ENCODE measurements at regions not wholly inside any gene's neighbourhood (a gene's known extent, or its start where the extent isn't known, plus 50 kb on each side); places are given as distances from the start of the nearest gene placed in this dataset.
"Not testable (repeated sequence)": the region's sequence is repeated elsewhere in the genome, so short reads cannot be mapped to it uniquely, and the experiment has no call there.

DNA sequence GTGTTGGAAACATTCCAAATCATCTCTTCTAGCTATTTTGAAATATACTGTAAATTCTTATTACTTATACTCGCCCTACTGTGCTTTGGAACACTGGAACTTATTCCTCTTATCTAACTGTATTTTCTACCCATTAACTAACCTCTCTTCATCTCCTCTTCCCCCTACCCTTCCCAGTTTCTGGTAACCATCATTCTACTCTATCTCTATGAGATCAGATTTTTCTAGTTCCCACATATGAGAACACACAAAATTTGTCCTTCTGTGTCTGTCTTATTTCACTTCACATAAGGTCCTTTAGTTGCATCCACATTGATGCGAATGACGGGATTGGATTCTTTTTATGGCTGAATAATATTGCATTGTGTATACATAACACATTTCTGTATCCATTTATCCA lies 1003.8 kb upstream of the INTU start:
- DNase-seq: no peak

DNA sequence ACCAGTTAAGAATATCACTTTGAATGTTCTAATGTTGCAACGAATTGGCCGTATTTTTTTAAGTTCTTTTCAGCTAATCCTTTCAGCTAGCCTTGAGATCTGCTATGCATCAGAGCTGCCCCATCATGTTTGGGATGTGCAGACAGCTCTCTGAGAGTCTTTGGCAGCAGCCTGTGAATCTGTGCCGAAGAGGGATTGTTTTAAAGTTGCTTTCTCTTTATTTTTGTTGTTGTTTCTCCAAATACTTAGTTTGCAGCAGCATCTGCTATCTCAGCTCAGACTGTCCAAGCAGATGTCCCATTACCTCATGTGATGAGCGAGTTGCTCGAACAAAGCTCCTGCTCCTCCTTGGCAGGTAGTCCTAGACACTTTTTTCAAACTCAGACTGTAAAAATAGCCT lies 1002.5 kb upstream of the INTU start:
- DNase-seq: no peak

GRCh38 chr4:126633306-126633705 lies 999.5 kb upstream of the INTU start:
- no peak for DNase-seq

DNA sequence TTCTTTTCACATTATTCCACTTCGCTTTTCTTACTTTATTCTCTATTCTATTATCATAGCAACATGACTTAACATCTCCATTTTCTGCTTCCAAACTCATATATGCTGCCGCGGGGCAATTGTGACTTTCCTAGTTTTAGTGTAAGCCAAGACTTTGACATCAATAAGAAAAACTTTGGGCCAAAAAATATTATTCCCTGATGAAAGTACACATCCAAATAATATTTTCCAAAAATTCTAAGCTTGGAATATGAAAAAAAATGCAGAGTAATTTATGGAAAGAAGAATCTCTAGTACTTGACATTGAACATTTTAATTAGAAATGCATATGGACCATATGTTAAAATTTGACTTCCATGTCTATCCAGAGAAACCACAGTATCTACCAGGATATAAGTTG lies 995.1 kb upstream of the INTU start:
- DNase-seq: no peak

DNA sequence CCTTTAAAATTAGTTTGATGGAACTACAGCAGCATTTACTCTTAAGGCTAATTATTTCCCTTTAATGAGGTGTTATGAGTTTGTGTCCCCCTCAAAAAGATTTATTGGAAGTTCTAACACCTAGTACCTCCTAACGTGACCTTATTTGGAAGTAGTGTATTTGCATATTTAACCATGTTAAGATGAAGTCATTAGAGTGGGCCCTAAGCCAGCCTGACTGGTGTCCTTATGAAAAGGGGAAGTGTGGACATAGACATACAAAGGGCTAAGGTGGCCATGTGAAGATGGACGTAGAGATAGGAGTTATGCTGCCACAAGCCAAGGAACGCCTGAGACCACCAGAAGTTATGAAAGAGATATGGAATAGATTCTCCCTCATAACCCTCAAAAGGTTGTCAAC lies 985.4 kb upstream of the INTU start:
- DNase-seq: no peak

DNA sequence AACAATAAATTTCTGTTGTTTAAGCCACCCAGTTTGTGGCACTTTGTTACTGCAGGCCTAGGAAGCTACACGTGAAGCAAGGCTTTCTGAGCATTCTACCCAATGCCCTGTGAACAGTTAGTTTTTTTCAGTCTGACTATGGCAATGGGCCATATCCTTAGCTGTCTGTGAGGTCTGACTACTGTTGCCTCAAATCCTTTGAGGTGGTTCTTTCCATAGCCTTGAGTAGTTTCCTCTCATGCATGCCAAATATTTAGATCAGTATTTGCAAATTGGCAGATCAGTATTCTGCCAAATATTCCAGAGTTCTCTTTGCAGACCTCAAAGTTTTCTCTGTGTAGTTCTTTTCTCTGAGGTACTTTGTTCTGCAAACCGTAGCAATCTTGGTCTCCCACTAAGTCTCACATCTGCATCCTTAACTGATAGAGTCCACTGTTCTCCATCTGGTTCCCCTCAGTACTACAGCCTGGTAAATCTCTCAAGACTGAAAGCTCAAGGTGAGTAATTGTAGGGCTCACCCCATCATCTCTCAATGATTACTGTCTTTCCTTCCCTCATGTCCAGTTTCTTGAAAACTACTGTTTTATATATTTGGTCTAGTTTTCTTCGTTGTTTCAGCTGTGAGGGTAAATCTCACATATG lies 984.9 kb upstream of the INTU start:
- no peak for DNase-seq

- DNase-seq: no peak
These were observed 974.3 kb upstream of the INTU start for GRCh38 chr4:126658411-126658810.

DNA sequence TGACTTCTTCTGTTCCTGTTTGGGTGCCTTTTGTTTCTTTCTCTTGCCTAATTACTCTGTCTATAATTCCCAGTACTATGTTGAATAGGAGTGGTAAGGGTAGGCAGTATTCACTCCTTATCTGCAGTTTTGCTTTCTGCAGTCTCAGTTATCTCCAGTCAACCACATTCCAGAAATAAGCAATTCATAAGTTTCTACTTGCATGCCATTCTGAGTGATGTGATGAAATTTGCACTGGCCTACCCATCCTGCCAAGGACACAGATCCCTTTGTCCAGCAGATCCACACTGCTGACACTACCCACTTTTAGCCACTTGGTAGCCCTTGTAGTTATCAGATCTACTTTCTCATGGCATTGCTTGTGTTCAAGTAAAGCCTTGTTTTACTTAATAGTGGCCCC lies 971.6 kb upstream of the INTU start:
- DNase-seq: no peak

DNA sequence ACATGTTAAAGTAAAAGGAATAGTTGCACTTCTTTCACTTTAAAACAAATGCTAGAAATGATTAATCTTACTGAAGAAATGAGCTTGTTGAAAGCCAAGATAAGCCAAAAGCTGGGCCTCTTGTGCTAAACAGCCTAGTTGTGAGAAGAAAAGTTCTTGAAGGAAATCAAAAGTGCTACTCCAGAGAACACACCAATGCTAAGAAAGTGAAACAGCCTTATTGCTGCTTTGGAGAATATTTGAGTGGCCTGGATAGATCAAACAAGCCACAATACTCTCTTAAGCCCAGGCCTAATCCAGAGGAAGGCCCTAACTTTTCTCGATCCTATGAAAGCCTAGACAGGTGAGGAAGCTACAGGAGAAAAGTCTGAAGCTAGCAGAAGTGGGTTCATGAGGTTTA lies 967.9 kb upstream of the INTU start:
- DNase-seq: no peak

DNA sequence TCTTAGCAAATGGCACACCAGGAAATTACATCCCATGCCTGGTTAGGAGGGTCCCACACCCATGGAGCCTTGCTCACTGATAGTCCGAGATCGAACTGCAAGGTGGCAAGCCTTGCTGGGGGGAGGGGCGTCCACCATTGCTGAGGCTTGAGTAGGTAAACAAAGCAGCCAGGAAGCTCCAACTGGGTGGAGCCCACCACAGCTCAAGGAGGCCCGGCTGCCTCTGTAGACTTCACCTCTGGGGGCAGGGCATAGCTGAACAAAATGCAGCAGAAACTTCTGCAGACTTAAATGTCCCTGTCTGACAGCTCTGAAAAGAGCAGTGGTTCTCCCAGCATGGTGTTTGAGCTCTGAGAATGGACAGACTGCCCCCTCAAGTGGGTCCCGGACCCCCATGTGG lies 962.7 kb upstream of the INTU start:
- not testable (repeated sequence) for DNase-seq

- DNase-seq: no peak
These were observed 954.1 kb upstream of the INTU start for GRCh38 chr4:126678618-126679017.

GRCh38 chr4:126679303-126679702 lies 953.5 kb upstream of the INTU start:
- no peak for DNase-seq

DNA sequence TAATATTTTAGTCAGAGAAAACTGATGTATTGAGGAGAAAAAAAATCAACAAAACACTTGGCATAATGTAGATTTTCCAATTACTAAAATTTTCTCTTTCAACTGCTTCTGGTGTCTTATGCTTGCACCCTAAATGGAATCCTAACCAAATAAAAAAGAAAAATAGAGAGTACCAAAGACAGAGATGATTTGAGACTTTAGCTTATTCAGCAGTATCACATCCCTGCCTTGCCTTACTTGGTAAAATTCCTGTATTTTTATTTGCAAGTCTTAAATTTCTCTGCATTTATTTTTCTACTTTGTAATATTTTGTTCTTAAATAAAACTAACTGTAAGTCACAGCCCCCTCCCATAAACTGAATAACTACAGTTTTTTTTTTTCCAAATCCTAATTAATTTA lies 950.5 kb upstream of the INTU start:
- DNase-seq: no peak

- no peak for DNase-seq
These were observed 946.3 kb upstream of the INTU start for GRCh38 chr4:126686491-126686890.

- no peak for DNase-seq
These were observed 945.0 kb upstream of the INTU start for GRCh38 chr4:126687655-126688358.

- DNase-seq: no peak
These were observed 941.0 kb upstream of the INTU start for GRCh38 chr4:126691797-126692196.

DNA sequence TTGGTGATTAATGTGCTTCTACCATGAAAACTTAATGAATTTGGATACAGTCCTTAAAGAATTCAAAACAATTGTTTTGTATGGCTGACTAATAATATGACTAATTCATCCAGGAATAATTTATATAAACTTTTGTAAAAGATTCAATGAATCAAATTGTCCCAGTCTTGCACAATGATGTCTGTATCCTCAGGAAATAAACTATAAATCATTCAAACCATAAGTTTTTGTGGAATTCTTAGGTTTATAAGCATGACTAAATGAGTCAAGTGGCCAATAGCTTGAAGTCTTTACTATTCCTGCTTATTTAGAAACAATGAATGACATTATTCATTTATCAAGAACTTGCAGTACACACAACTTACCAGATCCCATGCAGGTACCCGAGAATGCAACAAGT lies 935.0 kb upstream of the INTU start:
- no peak for DNase-seq

DNA sequence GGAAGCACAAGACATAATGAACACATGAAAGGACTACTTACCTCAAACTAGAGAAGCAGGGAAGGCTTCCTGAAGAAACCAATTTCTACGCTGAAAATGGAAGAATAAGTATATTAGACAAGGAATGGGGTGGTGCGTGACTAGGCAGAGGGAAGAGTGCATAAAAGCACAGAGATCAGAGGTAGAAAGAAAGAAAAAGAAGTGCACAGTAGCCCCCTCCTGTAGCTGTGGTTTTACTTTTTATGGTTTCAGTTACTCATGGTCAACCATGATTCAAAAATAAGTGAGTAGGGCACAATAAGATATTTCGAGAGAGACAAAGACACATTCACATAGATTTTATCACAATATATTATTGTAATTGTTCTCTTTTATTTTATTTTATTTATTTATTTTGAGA lies 934.5 kb upstream of the INTU start:
- DNase-seq: no peak

DNA sequence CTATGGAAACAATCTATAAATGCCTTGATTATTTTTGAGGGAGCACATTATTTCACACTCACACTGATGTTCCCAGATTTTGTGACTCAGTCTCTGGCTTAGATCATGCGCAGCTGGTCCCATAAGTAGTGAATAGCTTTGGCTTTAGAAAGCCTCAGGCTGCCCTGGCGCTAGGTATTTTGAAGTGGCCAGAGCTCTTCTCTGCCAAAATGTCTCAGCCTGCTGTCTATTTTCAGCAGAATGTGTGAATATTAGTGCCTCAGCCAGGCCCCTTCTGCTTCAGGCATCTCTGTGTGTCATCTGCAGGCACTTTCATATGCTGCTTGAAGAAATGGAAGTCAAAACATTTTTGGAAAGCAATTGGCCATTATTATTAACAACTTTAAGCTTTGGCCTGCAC lies 931.0 kb upstream of the INTU start:
- DNase-seq: no peak

- DNase-seq: no peak
These were observed 930.0 kb upstream of the INTU start for GRCh38 chr4:126702747-126703146.

DNA sequence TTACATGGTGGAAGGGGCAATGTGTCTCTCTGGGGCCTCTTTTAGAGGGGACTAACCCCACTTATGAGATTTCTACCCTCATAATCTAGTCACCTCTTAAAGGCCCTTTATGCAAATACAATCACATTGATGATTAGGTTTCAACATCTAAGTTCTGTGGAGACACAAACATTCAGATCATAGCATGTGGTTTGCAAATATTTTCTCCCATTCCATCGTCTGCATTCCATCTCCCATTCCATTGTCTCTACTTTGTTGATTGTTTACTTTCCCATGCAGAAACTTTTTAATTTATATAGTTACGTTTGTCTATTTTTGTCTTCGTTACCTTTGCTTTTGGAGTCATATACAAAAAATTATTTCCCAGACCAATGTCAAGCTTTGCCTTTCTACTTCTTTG lies 927.5 kb upstream of the INTU start:
- no peak for DNase-seq

DNA sequence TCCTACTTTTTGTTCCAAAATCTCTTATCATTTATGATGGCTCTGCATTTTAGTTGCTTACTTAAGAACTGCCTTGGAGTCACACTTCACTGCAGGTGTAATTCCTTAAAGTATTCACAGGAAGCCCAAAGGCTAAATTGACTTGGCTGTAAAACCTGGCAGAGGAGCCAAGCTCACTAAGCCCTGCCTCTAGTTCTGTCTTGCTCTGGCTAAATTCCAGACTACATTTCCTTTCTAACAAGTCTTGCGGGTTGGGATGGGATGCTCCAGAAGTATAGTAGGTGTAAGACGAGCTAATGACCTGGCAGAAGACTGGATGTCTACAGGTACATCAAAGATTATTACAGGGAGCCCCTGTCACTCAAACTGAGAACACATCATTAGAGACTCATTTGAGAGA lies 924.0 kb upstream of the INTU start:
- no peak for DNase-seq

- no peak for DNase-seq
These were observed 921.8 kb upstream of the INTU start for GRCh38 chr4:126710935-126711334.

DNA sequence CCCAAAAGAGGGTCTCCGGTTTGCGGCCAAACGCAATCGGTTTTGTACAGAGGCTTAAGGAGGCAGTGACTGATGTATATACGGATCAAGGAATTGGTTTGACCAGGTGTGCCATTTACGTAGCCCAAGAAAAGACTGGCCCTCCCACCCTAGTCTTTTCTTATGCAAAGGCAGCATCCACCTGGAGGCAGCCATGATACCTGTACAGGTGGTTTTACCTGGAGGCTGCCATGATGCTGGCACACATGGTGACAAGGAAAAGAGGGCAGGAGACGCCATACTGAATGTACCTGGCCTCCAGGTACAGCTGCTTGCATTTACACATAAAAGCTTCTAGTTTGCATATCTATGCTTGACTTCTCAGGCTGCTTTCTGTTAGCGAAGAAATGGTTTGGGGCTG lies 917.7 kb upstream of the INTU start:
- no peak for DNase-seq

- DNase-seq: no peak
These were observed 917.1 kb upstream of the INTU start for GRCh38 chr4:126715681-126716080.
